Thyroid gland (tissue), 4 donors: ENCODE measurements at regions not wholly inside any gene's neighbourhood (a gene's known extent, or its start where the extent isn't known, plus 50 kb on each side); places are given as distances from the start of the nearest gene placed in this dataset.

ENCODE experiments used
- DNase-seq, 2 donors: peaks; one replicate each; pipeline ENCODE4 v3.0.0-alpha.2; 2019
- H3K27ac ChIP-seq, 3 donors: fragments of 200-600 bp; sonication (generic); 1 replicate in 2 of 3; 2 replicates in 1 of 3; pipeline ENCODE4 v1.5.1; 2016 to 2019; ENCODE audit warnings: mild to moderate bottlenecking in 1 of 3, moderate library complexity in 1 of 3
- H3K27me3 ChIP-seq: fragments of 200-600 bp; sonication (generic); one replicate; pipeline ENCODE4 v1.5.1; 2019
- H3K36me3 ChIP-seq, 2 donors: fragments of 200-600 bp; sonication (generic); one replicate each; pipeline ENCODE4 v1.5.1; 2016 to 2019
- H3K4me1 ChIP-seq, 2 donors: fragments of 200-600 bp; sonication (generic); one replicate each; pipeline ENCODE4 v1.5.1; 2017 to 2019
- H3K4me3 ChIP-seq, 3 donors: fragments of 200-600 bp; sonication (generic); replicated peaks in 1 of 3; 1 replicate in 2 of 3; 2 replicates in 1 of 3; pipeline ENCODE4 v1.5.1; 2016; ENCODE audit warnings: mild to moderate bottlenecking in 1 of 3
- H3K9me3 ChIP-seq: fragments of 200-600 bp; sonication (generic); one replicate; pipeline ENCODE4 v1.5.1; 2017
- CTCF ChIP-seq, 6 experiments: fragments of 200-600 bp in 3 of 6; fragments of 450-650 bp in 3 of 6; sonication (generic) in 3 of 6; IDR thresholded peaks; one replicate each; pipeline ENCODE4 v1.5.1; 2016 to 2019; ENCODE audit warnings: antibody characterized with exemption in 6 of 6, mild to moderate bottlenecking in 2 of 6, inconsistent platforms in 1 of 6, moderate library complexity in 1 of 6
- POLR2A ChIP-seq, 2 donors: fragments of 450-650 bp; IDR thresholded peaks; one replicate each; pipeline ENCODE4 v1.6.1; 2017; ENCODE audit warnings: antibody characterized with exemption in 2 of 2, mild to moderate bottlenecking in 2 of 2, moderate library complexity in 1 of 2
- WGBS, 2 donors: methylation state at CpG; one replicate each; pipeline ENCODE4 v1.1.5; 2017; 5-methylcytosine and 5-hydroxymethylcytosine counted together
- intact Hi-C: fragments of 100-400 bp; cut with DNase I; formaldehyde crosslinking; loops from one replicate; pipeline ENCODE4 v1.15.1; 2023

GRCh38 chr20:40433341-40433861, 255.6 kb downstream of the MAFB start:
- no peak for DNase-seq
- TF ChIP-seq POLR2A (IDR thresholded peaks at IDR 0.05) (no peak), CTCF (IDR thresholded peaks at IDR 0.05) (no peak)
- no peaks in the 10 kb centered on the region for H3K4me1 ChIP-seq
- no peak overlapping the region for H3K4me3 ChIP-seq
- intact Hi-C loops, result no loop called here
- H3K27me3 ChIP-seq, result no peaks in the 10 kb centered on the region
- no peak overlapping the region for H3K27ac ChIP-seq
- H3K36me3 ChIP-seq, result no peaks in the 10 kb centered on the region
- 78 to 79% methylated on average over 4 to 8 of the region's 8 CpGs for WGBS, 2 donors
- H3K9me3 ChIP-seq, result no peaks in the 10 kb centered on the region

- H3K4me3 ChIP-seq, result no peak overlapping the region
- H3K36me3 ChIP-seq, result no peaks in the 10 kb centered on the region
- 79 to 92% methylated on average over 3 of the region's 3 CpGs for WGBS, 2 donors
- TF ChIP-seq CTCF (IDR thresholded peaks at IDR 0.05), result no peak
- no peak overlapping the region for H3K27ac ChIP-seq
- H3K27me3 ChIP-seq, result no peaks in the 10 kb centered on the region
- DNase-seq, result no peak
- no peaks in the 10 kb centered on the region for H3K4me1 ChIP-seq
- H3K9me3 ChIP-seq, result no peaks in the 10 kb centered on the region
- intact Hi-C loops, result no loop called here
These were observed 257.4 kb downstream of the MAFB start for GRCh38 chr20:40431611-40432010.

- H3K4me3 ChIP-seq, result no peak overlapping the region
- H3K27ac ChIP-seq, result no peak overlapping the region
- no peaks in the 10 kb centered on the region for H3K36me3 ChIP-seq
- no peaks in the 10 kb centered on the region for H3K4me1 ChIP-seq
- 85 to 86% methylated on average over 4 of the region's 4 CpGs for WGBS, 2 donors
- DNase-seq, result no peak
- no peaks in the 10 kb centered on the region for H3K27me3 ChIP-seq
- intact Hi-C loops, result no loop called here
- no peaks in the 10 kb centered on the region for H3K9me3 ChIP-seq
- no peak for TF ChIP-seq POLR2A (IDR thresholded peaks at IDR 0.05)
- TF ChIP-seq CTCF (IDR thresholded peaks at IDR 0.05), result no peak
These were observed 257.9 kb downstream of the MAFB start for GRCh38 chr20:40431112-40431511.

GRCh38 chr20:40427026-40427425, 262.0 kb downstream of the MAFB start:
- H3K9me3 ChIP-seq, result no peaks in the 10 kb centered on the region
- H3K27ac ChIP-seq, result no peak overlapping the region
- no peak for DNase-seq
- no peaks in the 10 kb centered on the region for H3K27me3 ChIP-seq
- no peaks in the 10 kb centered on the region for H3K36me3 ChIP-seq
- H3K4me3 ChIP-seq, result no peak overlapping the region
- no peaks in the 10 kb centered on the region for H3K4me1 ChIP-seq
- TF ChIP-seq CTCF (IDR thresholded peaks at IDR 0.05) (no peak), POLR2A (IDR thresholded peaks at IDR 0.05) (no peak)
- WGBS, 2 donors, result 80 to 91% methylated on average over 4 of the region's 4 CpGs
- intact Hi-C loops, result no loop called here

GRCh38 chr20:40424695-40425094, 264.3 kb downstream of the MAFB start:
- Histone ChIP-seq H3K36me3 (no peaks in the 10 kb centered on the region), H3K27ac (no peak overlapping the region), H3K27me3 (no peaks in the 10 kb centered on the region), H3K4me1 (no peaks in the 10 kb centered on the region), H3K4me3 (no peak overlapping the region), H3K9me3 (no peaks in the 10 kb centered on the region)
- TF ChIP-seq POLR2A (IDR thresholded peaks at IDR 0.05) (no peak), CTCF (IDR thresholded peaks at IDR 0.05) (no peak)
- WGBS, 2 donors, result 96% methylated on average over 1 of the region's 1 CpG
- intact Hi-C loops, result no loop called here
- no peak for DNase-seq
